KOPT-K1 (cell line): ENCODE measurements at regions not wholly inside any gene's neighbourhood (a gene's known extent, or its start where the extent isn't known, plus 50 kb on each side); places are given as distances from the start of the nearest gene placed in this dataset.
"Not testable (repeated sequence)": the region's sequence is repeated elsewhere in the genome, so short reads cannot be mapped to it uniquely, and the experiment has no call there.

Experiments
- H3K27ac ChIP-seq: fragments of 200-600 bp; sonication (generic); 2 replicates; pipeline ENCODE4 v1.5.1; 2016; ENCODE audit warnings: antibody characterized with exemption, mild to moderate bottlenecking, low read depth, low read length; ENCODE audit not compliant: poor library complexity, severe bottlenecking
- H3K36me3 ChIP-seq: fragments of 200-600 bp; sonication (generic); 2 replicates; pipeline ENCODE4 v1.5.1; 2017; ENCODE audit warnings: antibody characterized with exemption, mild to moderate bottlenecking, low read length, moderate library complexity; ENCODE audit not compliant: insufficient read depth
- H3K9me3 ChIP-seq: fragments of 200-600 bp; sonication (generic); 2 replicates; pipeline ENCODE4 v1.5.1; 2017; ENCODE audit warnings: antibody characterized with exemption, low read length, mild to moderate bottlenecking; ENCODE audit not compliant: insufficient read depth, poor library complexity, severe bottlenecking

GRCh38 chr1:149677359-149677758, 93.7 kb downstream of the PPIAL4C start:
- H3K9me3 ChIP-seq, H3K27ac ChIP-seq, H3K36me3 ChIP-seq: not testable (repeated sequence)

- not testable (repeated sequence) for H3K36me3 ChIP-seq, H3K9me3 ChIP-seq, H3K27ac ChIP-seq
These were observed 95.8 kb upstream of the FCGR1A start for GRCh38 chr1:149686593-149687238.

GRCh38 chr1:149691399-149691798, 91.1 kb upstream of the FCGR1A start:
- not testable (repeated sequence) for H3K36me3 ChIP-seq, H3K27ac ChIP-seq, H3K9me3 ChIP-seq

- not testable (repeated sequence) for H3K36me3 ChIP-seq, H3K27ac ChIP-seq, H3K9me3 ChIP-seq
These were observed 89.5 kb upstream of the FCGR1A start for GRCh38 chr1:149692804-149693539.

- H3K9me3 ChIP-seq, H3K36me3 ChIP-seq, H3K27ac ChIP-seq: not testable (repeated sequence)
These were observed 87.4 kb upstream of the FCGR1A start for GRCh38 chr1:149695066-149695465.

- H3K9me3 ChIP-seq, H3K36me3 ChIP-seq, H3K27ac ChIP-seq: not testable (repeated sequence)
These were observed 82.3 kb upstream of the FCGR1A start for GRCh38 chr1:149700220-149700619.

- not testable (repeated sequence) for H3K27ac ChIP-seq, H3K36me3 ChIP-seq
These were observed 81.6 kb upstream of the FCGR1A start for GRCh38 chr1:149700677-149701567.

GRCh38 chr1:149708192-149708853, 74.2 kb upstream of the FCGR1A start:
- not testable (repeated sequence) for H3K9me3 ChIP-seq, H3K27ac ChIP-seq, H3K36me3 ChIP-seq

More at GRCh38 chr1:149700677-149701567, 81.6 kb upstream of the FCGR1A start:
- H3K9me3 ChIP-seq = not testable (repeated sequence)

- H3K9me3 ChIP-seq, H3K36me3 ChIP-seq, H3K27ac ChIP-seq: not testable (repeated sequence)
These were observed 70.8 kb upstream of the FCGR1A start for GRCh38 chr1:149711651-149712050.

- H3K9me3 ChIP-seq, H3K36me3 ChIP-seq, H3K27ac ChIP-seq: not testable (repeated sequence)
These were observed 70.2 kb upstream of the FCGR1A start for GRCh38 chr1:149712154-149712927.

GRCh38 chr1:149713513-149713912, 69.0 kb upstream of the FCGR1A start:
- not testable (repeated sequence) for H3K9me3 ChIP-seq, H3K27ac ChIP-seq, H3K36me3 ChIP-seq

GRCh38 chr1:149713952-149714351, 68.5 kb upstream of the FCGR1A start:
- not testable (repeated sequence) for H3K36me3 ChIP-seq, H3K27ac ChIP-seq, H3K9me3 ChIP-seq

GRCh38 chr1:149724618-149725302, 57.7 kb upstream of the FCGR1A start:
- H3K27ac ChIP-seq, H3K36me3 ChIP-seq, H3K9me3 ChIP-seq: not testable (repeated sequence)

GRCh38 chr1:149726688-149727087, 55.8 kb upstream of the FCGR1A start:
- not testable (repeated sequence) for H3K9me3 ChIP-seq, H3K36me3 ChIP-seq, H3K27ac ChIP-seq
